ENCODE measurements at regions not wholly inside any gene's neighbourhood (a gene's known extent, or its start where the extent isn't known, plus 50 kb on each side); places are given as distances from the start of the nearest gene placed in this dataset.

GRCh38 chr9:61674465-61674864, 484.6 kb downstream of the SPATA31A7 start:
- TF ChIP-seq CTCF (IDR thresholded peaks at IDR 0.05) = no peak
- no peak for TF ChIP-seq POLR2A (IDR thresholded peaks at IDR 0.05)

Data from ovary (tissue), 3 donors.